ENCODE measurements at regions not wholly inside any gene's neighbourhood (a gene's known extent, or its start where the extent isn't known, plus 50 kb on each side); places are given as distances from the start of the nearest gene placed in this dataset.

- no peak for TF ChIP-seq CTCF (IDR thresholded peaks at IDR 0.05; ENCODE audit: unreplicated experiment in 3 of 3)
- Mint-ChIP-seq H3K4me1 (peaks cover 9% of the 10 kb centered on the region), H3K27ac (no peak overlapping the region), H3K27me3 (ENCODE audit: low read depth) (no peaks in the 10 kb centered on the region), H3K36me3 (ENCODE audit: low read depth) (no peaks in the 10 kb centered on the region), H3K9me3 (peaks cover 12% of the 10 kb centered on the region), H3K4me3 (no peak overlapping the region)
These were observed 105.4 kb upstream of the LCLAT1 start for GRCh38 chr2:30341500-30342267.

- peak overlapping the region; percentile 60 to 71 (median 66) for H3K27ac Mint-ChIP-seq
- peaks cover 17% of the 10 kb centered on the region for H3K4me1 Mint-ChIP-seq
- H3K27me3 Mint-ChIP-seq (ENCODE audit: low read depth): peaks cover 3% of the 10 kb centered on the region
- H3K4me3 Mint-ChIP-seq: peak overlapping the region; percentile 40 to 65 (median 44)
- no peaks in the 10 kb centered on the region for H3K36me3 Mint-ChIP-seq (ENCODE audit: low read depth)
- peaks cover 10% of the 10 kb centered on the region for H3K9me3 Mint-ChIP-seq
- no peak for TF ChIP-seq CTCF (IDR thresholded peaks at IDR 0.05; ENCODE audit: unreplicated experiment in 3 of 3)
These were observed 100.4 kb upstream of the LCLAT1 start for GRCh38 chr2:30346471-30347169.

GRCh38 chr2:30348825-30349224, 98.2 kb upstream of the LCLAT1 start:
- TF ChIP-seq CTCF (IDR thresholded peaks at IDR 0.05; ENCODE audit: unreplicated experiment in 3 of 3): no peak
- no peaks in the 10 kb centered on the region for H3K36me3 Mint-ChIP-seq (ENCODE audit: low read depth)
- H3K9me3 Mint-ChIP-seq: no peaks in the 10 kb centered on the region
- peaks cover 17% of the 10 kb centered on the region for H3K4me1 Mint-ChIP-seq
- no peak overlapping the region for H3K4me3 Mint-ChIP-seq
- H3K27ac Mint-ChIP-seq: no peak overlapping the region
- H3K27me3 Mint-ChIP-seq (ENCODE audit: low read depth): peaks cover 3% of the 10 kb centered on the region

- no peaks in the 10 kb centered on the region for H3K9me3 Mint-ChIP-seq
- H3K27me3 Mint-ChIP-seq (ENCODE audit: low read depth): peaks cover 3% of the 10 kb centered on the region
- H3K4me1 Mint-ChIP-seq: peaks cover 17% of the 10 kb centered on the region
- TF ChIP-seq CTCF (IDR thresholded peaks at IDR 0.05; ENCODE audit: unreplicated experiment in 3 of 3): no peak
- no peaks in the 10 kb centered on the region for H3K36me3 Mint-ChIP-seq (ENCODE audit: low read depth)
- no peak overlapping the region for H3K4me3 Mint-ChIP-seq
- H3K27ac Mint-ChIP-seq: no peak overlapping the region
These were observed 97.4 kb upstream of the LCLAT1 start for GRCh38 chr2:30349691-30350090.

- peaks cover 3% of the 10 kb centered on the region for H3K27me3 Mint-ChIP-seq (ENCODE audit: low read depth)
- H3K4me3 Mint-ChIP-seq: no peak overlapping the region
- no peak for TF ChIP-seq CTCF (IDR thresholded peaks at IDR 0.05; ENCODE audit: unreplicated experiment in 3 of 3)
- no peaks in the 10 kb centered on the region for H3K36me3 Mint-ChIP-seq (ENCODE audit: low read depth)
- no peaks in the 10 kb centered on the region for H3K9me3 Mint-ChIP-seq
- H3K4me1 Mint-ChIP-seq: peaks cover 17% of the 10 kb centered on the region
- peak overlapping the region; percentile 31 to 71 (median 53) for H3K27ac Mint-ChIP-seq
These were observed 95.9 kb upstream of the LCLAT1 start for GRCh38 chr2:30351116-30351515.

Measured in nephron (organoid).